GM12878 (cell line): ENCODE measurements at regions not wholly inside any gene's neighbourhood (a gene's known extent, or its start where the extent isn't known, plus 50 kb on each side); places are given as distances from the start of the nearest gene placed in this dataset.

Experiments
- ATAC-seq: fragments of 200-7000 bp; cut with Tn5 transposase; 3 replicates; pipeline ENCODE4 v1.9.1; 2020; ENCODE audit warnings: mild to moderate bottlenecking, moderate library complexity
- BruUV-seq: library from RNA; stranded (reverse); fragments of 400-500 nt; replicated peaks from 2 replicates; lab custom pipeline; 2021; lab: Mats Ljungman, UMichigan
- CTCF ChIA-PET: fragments of 300-600 bp; sonication (Branson Sonifier 250); formaldehyde crosslinking; extraction: SDS; loops from one replicate; lab custom pipeline; 2021; ENCODE audit warnings: inconsistent platforms; lab: Yijun Ruan, JAX
- POLR2A ChIA-PET: fragments of 350-600 bp; formaldehyde crosslinking; extraction: SDS; loops from one replicate; lab custom pipeline; 2021; ENCODE audit warnings: inconsistent platforms; lab: Charles Lee
- RAD21 ChIA-PET: fragments of 300-600 bp; sonication (Branson Sonifier 250); formaldehyde crosslinking; loops from one replicate; lab custom pipeline; 2023; ENCODE audit warnings: antibody characterized with exemption; ENCODE audit not compliant: unreplicated experiment; lab: Charles Lee
- SMC1A ChIA-PET: fragments of 300-600 bp; sonication (Branson Sonifier 250); formaldehyde crosslinking; loops from one replicate; lab custom pipeline; 2023; ENCODE audit not compliant: unreplicated experiment, uncharacterized antibody; lab: Charles Lee
- DNase-seq: peaks from one replicate; pipeline ENCODE4 v3.0.0-alpha.2; 2011; ENCODE audit warnings: low read depth, low spot score
- FAIRE-seq: peaks from 3 replicates; lab custom pipeline; 2011; peaks lifted over from hg19 to GRCh38; lab: Jason Lieb, UNC
- H2AFZ ChIP-seq: 2 replicates; pipeline ENCODE4 v1.6.0; 2011; ENCODE audit warnings: low read depth, low read length, control low read depth; ENCODE audit not compliant: control insufficient read depth
- H3K27ac ChIP-seq: 2 replicates; pipeline ENCODE4 v1.5.1; 2011; ENCODE audit warnings: control low read depth; ENCODE audit not compliant: control insufficient read depth, insufficient read depth
- H3K27me3 ChIP-seq, 2 experiments: replicated peaks in 1 of 2; 2 replicates each; pipeline versions ENCODE4 v1.6.0 to v1.6.1; 2011; ENCODE audit warnings: low read length in 1 of 2; ENCODE audit not compliant: control insufficient read depth in 2 of 2, insufficient read depth in 2 of 2
- H3K36me3 ChIP-seq, 2 experiments: 2 replicates each; pipeline ENCODE4 v1.5.1; 2011; ENCODE audit warnings: low read length in 1 of 2; ENCODE audit not compliant: control insufficient read depth in 2 of 2, insufficient read depth in 2 of 2
- H3K4me1 ChIP-seq: 2 replicates; pipeline ENCODE4 v1.6.1; 2011; ENCODE audit warnings: mild to moderate bottlenecking, low read length, moderate library complexity, mixed read lengths; ENCODE audit not compliant: control insufficient read depth, insufficient read depth
- H3K4me2 ChIP-seq: 2 replicates; pipeline ENCODE4 v1.6.0; 2011; ENCODE audit warnings: control low read depth; ENCODE audit not compliant: control insufficient read depth, insufficient read depth
- H3K4me3 ChIP-seq: fragments of 200-600 bp; sonication (generic); 2 replicates; pipeline ENCODE4 v1.5.1; 2016
- H3K79me2 ChIP-seq: 2 replicates; pipeline ENCODE4 v1.6.0; 2011; ENCODE audit warnings: low read length; ENCODE audit not compliant: control insufficient read depth, insufficient read depth
- H3K9ac ChIP-seq: 2 replicates; pipeline ENCODE4 v1.8.0; 2011; ENCODE audit warnings: low read length, control low read depth, mixed read lengths; ENCODE audit not compliant: control insufficient read depth, insufficient read depth
- H3K9me3 ChIP-seq: replicated peaks from 3 replicates; pipeline ENCODE4 v1.5.1; 2011; ENCODE audit warnings: mild to moderate bottlenecking, low read length; ENCODE audit not compliant: control insufficient read depth, insufficient read depth
- H4K20me1 ChIP-seq: 2 replicates; pipeline ENCODE4 v1.6.0; 2011; ENCODE audit not compliant: control insufficient read depth, insufficient read depth
- BCL3 ChIP-seq: IDR thresholded peaks from 2 replicates; pipeline ENCODE4 v1.6.1; 2011; ENCODE audit warnings: borderline replicate concordance, low read depth, mild to moderate bottlenecking, moderate library complexity, low read length; ENCODE audit not compliant: insufficient read depth, poor library complexity, severe bottlenecking
- CREB1 ChIP-seq: IDR thresholded peaks from 2 replicates; pipeline ENCODE4 v1.6.1; 2012; ENCODE audit warnings: low read depth, mild to moderate bottlenecking, inconsistent platforms
- CREM ChIP-seq: IDR thresholded peaks from 2 replicates; pipeline ENCODE4 v1.6.1; 2014; ENCODE audit warnings: antibody characterized with exemption, low read depth
- ESRRA ChIP-seq: IDR thresholded peaks from 2 replicates; pipeline ENCODE4 v1.6.1; 2012; ENCODE audit warnings: mild to moderate bottlenecking, low read length, improper control_type of control experiment
- JUND ChIP-seq: IDR thresholded peaks from 2 replicates; pipeline ENCODE4 v1.6.1; 2012; ENCODE audit warnings: low read depth, mild to moderate bottlenecking, low read length, improper control_type of control experiment, moderate library complexity
- KDM1A ChIP-seq: fragments of 200-600 bp; sonication (generic); IDR thresholded peaks from 2 replicates; pipeline ENCODE4 v1.6.1; 2016; ENCODE audit warnings: borderline replicate concordance
- PBX3 ChIP-seq: IDR thresholded peaks from 2 replicates; pipeline ENCODE4 v1.6.1; 2011; ENCODE audit warnings: mild to moderate bottlenecking, low read depth, low read length, moderate library complexity; ENCODE audit not compliant: insufficient replicate concordance
- SIN3A ChIP-seq: IDR thresholded peaks from 2 replicates; pipeline ENCODE4 v1.6.1; 2012; ENCODE audit warnings: low read depth, low read length, improper control_type of control experiment
- STAT1 ChIP-seq: fragments of 450-650 bp; conservative IDR thresholded peaks from 2 replicates; pipeline ENCODE4 v1.6.1; 2014; ENCODE audit warnings: antibody characterized with exemption, mild to moderate bottlenecking
- ZBTB4 ChIP-seq: fragments of 450-650 bp; formaldehyde crosslinking; IDR thresholded peaks from 2 replicates; pipeline ENCODE4 v1.4.0; 2022; ENCODE audit warnings: mild to moderate bottlenecking, moderate library complexity
- ZNF622 ChIP-seq: fragments of 450-650 bp; IDR thresholded peaks from 2 replicates; pipeline ENCODE4 v1.6.1; 2017; ENCODE audit warnings: mild to moderate bottlenecking, inconsistent platforms
- WGBS: methylation state at CpG from one replicate; pipeline ENCODE4 v1.1.6; 2016; ENCODE audit warnings: low lambda C conversion rate; ENCODE audit not compliant: insufficient replicate concordance, insufficient coverage; ENCODE audit errors: missing lambda C conversion rate; 5-methylcytosine and 5-hydroxymethylcytosine counted together
- in situ Hi-C: fragments of 300-500 bp; cut with MboI; formaldehyde crosslinking; loops from 9 replicates; pipeline ENCODE4 v1.14.3; 2018; ENCODE audit warnings: mixed read lengths
- intact Hi-C: fragments of 100-400 bp; cut with micrococcal nuclease; formaldehyde crosslinking; loops from one replicate; pipeline ENCODE4 v1.14.2; 2022; ENCODE audit not compliant: unreplicated experiment

GRCh38 chr3:124209426-124209825 lies 217.5 kb upstream of the ROPN1 start:
- H3K79me2 ChIP-seq = no peaks in the 10 kb centered on the region
- TF ChIP-seq CREM (no peak), ZNF622 (no peak), JUND (no peak), SIN3A (no peak), BCL3 (no peak), KDM1A (no peak), PBX3 (no peak), ESRRA (no peak), ZBTB4 (CRISPR knock-in tag) (no peak), STAT1 (no peak), CREB1 (no peak)
- TF ChIP-seq, all 136 proteins: peak for 0
- no peak overlapping the region for H3K27ac ChIP-seq
- 95% methylated on average over 2 of the region's 2 CpGs for WGBS
- H3K4me1 ChIP-seq = peaks cover 30% of the 10 kb centered on the region
- H4K20me1 ChIP-seq = no peaks in the 10 kb centered on the region
- H3K9ac ChIP-seq = no peak overlapping the region
- H3K9me3 ChIP-seq = no peaks in the 10 kb centered on the region; the same call in 2 of the 3 replicates
- H3K4me2 ChIP-seq = no peak overlapping the region
- RAD21 ChIA-PET = interaction anchor here (0.6 to 2.5 kb wide), 4 partner anchors 35 to 697 kb away, joined by 4 to 10 read pairs (median 7); no protein-coding TSS in a partner anchor
- SMC1A ChIA-PET = interaction anchor here (0.9 to 3.5 kb wide), 6 partner anchors 11 to 89 kb away, joined by 3 to 15 read pairs (median 4); no protein-coding TSS in a partner anchor
- DNase-seq = no peak
- POLR2A ChIA-PET = interaction anchor here (0.6 kb wide), 6 partner anchors 27 to 380 kb away, joined by 3 to 4 read pairs (median 4); no protein-coding TSS in a partner anchor
- no TSS peak for BruUV-seq
- no peak overlapping the region for H3K4me3 ChIP-seq
- in situ Hi-C loops (no loop called here), intact Hi-C loops (loop anchor here (5.0 kb wide), 1 partner anchor 38 kb away; no protein-coding TSS in a partner anchor)
- no peak for FAIRE-seq
- H2AFZ ChIP-seq = no peak overlapping the region
- CTCF ChIA-PET = interaction anchor here (0.8 to 2.7 kb wide), 4 partner anchors 9 to 129 kb away, joined by 3 to 10 read pairs (median 4); no protein-coding TSS in a partner anchor
- no peaks in the 10 kb centered on the region for H3K36me3 ChIP-seq
- ATAC-seq = no peak
- no peaks in the 10 kb centered on the region for H3K27me3 ChIP-seq
